HFF-Myc (cell line): ENCODE measurements at regions not wholly inside any gene's neighbourhood (a gene's known extent, or its start where the extent isn't known, plus 50 kb on each side); places are given as distances from the start of the nearest gene placed in this dataset.
"Not testable (repeated sequence)": the region's sequence is repeated elsewhere in the genome, so short reads cannot be mapped to it uniquely, and the experiment has no call there.

Source experiments
- DNase-seq: peaks from one replicate; pipeline ENCODE4 v3.0.0-alpha.2; 2011; ENCODE audit warnings: low read depth; ENCODE audit errors: extremely low read depth
- H3K4me3 ChIP-seq: replicated peaks from 2 replicates; pipeline ENCODE4 v1.5.1; 2011; ENCODE audit warnings: low read depth, mild to moderate bottlenecking, control low read depth, low read length
- TF ChIP-seq, protein P1 (sequence below): IDR thresholded peaks from 2 replicates; pipeline ENCODE4 v1.5.1; 2012; ENCODE audit warnings: mild to moderate bottlenecking, low read depth, low read length, control low read depth; ENCODE audit errors: missing control alignments

DNA sequence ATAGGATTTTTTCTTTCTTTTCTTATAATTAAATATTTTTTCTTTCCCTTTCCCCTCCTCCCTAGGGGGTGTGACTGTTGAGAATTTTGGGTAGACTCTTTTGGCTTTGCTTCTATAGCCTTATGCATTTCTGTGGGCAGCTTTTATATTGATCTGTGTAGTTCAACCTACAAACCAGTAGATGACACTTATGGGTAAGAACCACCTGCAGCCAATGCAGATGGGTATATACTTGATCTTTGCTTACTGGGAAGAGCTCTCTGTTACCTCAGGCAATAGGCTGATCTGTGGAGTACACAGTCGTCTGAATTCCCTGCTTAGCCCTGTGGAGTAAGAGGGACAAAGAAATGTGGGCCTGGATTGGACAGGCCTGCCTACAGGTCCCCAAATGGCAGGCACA is 102.7 kb upstream of the STARD4 start:
- H3K4me3 ChIP-seq = no peak overlapping the region
- no peak for DNase-seq
- TF ChIP-seq, protein P1, sequence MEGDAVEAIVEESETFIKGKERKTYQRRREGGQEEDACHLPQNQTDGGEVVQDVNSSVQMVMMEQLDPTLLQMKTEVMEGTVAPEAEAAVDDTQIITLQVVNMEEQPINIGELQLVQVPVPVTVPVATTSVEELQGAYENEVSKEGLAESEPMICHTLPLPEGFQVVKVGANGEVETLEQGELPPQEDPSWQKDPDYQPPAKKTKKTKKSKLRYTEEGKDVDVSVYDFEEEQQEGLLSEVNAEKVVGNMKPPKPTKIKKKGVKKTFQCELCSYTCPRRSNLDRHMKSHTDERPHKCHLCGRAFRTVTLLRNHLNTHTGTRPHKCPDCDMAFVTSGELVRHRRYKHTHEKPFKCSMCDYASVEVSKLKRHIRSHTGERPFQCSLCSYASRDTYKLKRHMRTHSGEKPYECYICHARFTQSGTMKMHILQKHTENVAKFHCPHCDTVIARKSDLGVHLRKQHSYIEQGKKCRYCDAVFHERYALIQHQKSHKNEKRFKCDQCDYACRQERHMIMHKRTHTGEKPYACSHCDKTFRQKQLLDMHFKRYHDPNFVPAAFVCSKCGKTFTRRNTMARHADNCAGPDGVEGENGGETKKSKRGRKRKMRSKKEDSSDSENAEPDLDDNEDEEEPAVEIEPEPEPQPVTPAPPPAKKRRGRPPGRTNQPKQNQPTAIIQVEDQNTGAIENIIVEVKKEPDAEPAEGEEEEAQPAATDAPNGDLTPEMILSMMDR = no peak

GRCh38 chr5:111612013-111612630 is 99.8 kb upstream of the STARD4 start:
- not testable (repeated sequence) for DNase-seq, H3K4me3 ChIP-seq

GRCh38 chr5:111606194-111606593 is 93.9 kb upstream of the STARD4 start:
- H3K4me3 ChIP-seq = no peak overlapping the region
- DNase-seq = no peak
- TF ChIP-seq, protein P1 = no peak

DNA sequence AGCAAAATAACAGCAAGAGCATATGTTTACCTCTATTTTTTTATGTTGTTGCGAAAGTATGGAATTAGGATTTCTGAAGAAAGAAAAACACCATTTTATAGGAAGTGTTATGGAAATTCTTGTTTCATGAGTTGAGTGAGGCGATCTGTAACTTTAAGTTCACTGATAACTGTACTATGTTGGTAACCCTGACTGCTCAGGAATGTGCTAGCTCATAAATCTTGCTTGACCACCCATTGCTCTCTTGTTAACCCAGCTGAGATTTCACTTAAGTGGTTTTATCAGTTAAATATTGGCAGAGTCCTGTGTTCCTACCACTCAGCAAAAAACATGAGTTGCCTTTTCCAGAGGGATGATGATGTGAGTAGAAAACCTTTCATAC is 91.1 kb upstream of the STARD4 start:
- no peak for DNase-seq
- TF ChIP-seq, protein P1 = no peak
- no peak overlapping the region for H3K4me3 ChIP-seq

DNA sequence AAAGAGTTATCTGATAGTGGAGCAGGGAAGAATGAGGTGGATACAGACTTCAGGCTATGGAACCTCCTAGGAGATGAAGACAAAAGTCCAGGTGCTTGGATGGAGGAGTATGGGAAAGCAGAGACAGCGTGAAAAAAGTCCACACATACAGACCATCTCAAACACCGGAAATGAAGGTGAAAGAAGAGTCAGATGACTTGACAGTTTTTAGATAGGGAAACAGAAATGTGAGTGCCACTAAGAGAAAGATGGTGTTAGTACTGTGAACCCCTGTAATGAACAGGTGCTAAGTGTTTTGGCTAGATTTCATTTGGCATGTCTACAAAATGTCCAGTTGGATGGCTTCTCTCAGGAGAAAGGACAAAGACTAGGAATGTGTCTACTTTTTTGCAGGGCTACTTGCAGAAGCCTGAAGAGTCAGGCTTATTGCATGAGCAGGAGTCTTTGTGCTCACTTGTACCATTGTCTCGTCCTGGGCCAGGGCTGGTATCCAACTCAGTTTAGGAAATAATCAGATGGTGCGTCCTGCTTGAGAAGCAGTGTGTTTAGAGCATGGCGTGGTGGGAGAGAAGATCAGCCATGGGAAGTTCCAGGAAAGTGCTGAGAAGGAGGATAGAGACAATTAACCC is 90.6 kb upstream of the STARD4 start:
- TF ChIP-seq, protein P1 = no peak
- no peak overlapping the region for H3K4me3 ChIP-seq
- DNase-seq = no peak

GRCh38 chr5:111598996-111599395 is 86.7 kb upstream of the STARD4 start:
- no peak for DNase-seq
- H3K4me3 ChIP-seq = no peak overlapping the region
- TF ChIP-seq, protein P1 = no peak

DNA sequence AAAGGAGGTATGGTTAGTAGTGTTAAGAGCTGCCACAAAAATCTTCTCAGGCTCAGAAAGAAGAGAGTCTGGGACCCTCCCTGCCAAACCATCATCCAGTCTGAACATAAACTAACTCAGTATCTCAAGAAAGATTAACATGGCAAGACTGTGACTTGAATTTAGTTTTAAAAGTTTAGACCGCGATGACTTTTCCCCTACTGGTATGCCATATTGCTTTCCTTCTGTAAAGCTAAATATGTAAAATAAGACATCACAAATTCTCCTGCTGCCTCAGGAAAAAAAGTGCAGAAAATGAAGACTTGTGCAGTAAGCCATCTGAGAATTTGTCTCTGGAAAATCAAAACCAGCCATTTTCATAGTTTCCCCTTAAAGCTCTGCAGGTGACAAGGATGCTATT is 85.2 kb upstream of the STARD4 start:
- H3K4me3 ChIP-seq = no peak overlapping the region
- TF ChIP-seq, protein P1 = no peak
- no peak for DNase-seq
